Activated T-cell treated with anti-CD3 and anti-CD28 coated beads, Interleukin-2, amount 50 U/mL, for 48 hours (primary cell): ENCODE measurements at regions not wholly inside any gene's neighbourhood (a gene's known extent, or its start where the extent isn't known, plus 50 kb on each side); places are given as distances from the start of the nearest gene placed in this dataset.
"Not testable (repeated sequence)": the region's sequence is repeated elsewhere in the genome, so short reads cannot be mapped to it uniquely, and the experiment has no call there.

Source experiments
- DNase-seq, 2 experiments: peaks; one replicate each; pipeline ENCODE4 v3.0.0-alpha.2; 2020

GRCh38 chr21:27323331-27323730 lies 356.4 kb upstream of the ADAMTS5 start:
- no peak for DNase-seq

GRCh38 chr21:27321791-27322190 lies 354.9 kb upstream of the ADAMTS5 start:
- no peak for DNase-seq

GRCh38 chr21:27320868-27321267 lies 354.0 kb upstream of the ADAMTS5 start:
- no peak for DNase-seq

- DNase-seq: not testable (repeated sequence)
Measured at GRCh38 chr21:27317601-27318000, 350.7 kb upstream of the ADAMTS5 start.

GRCh38 chr21:27315373-27315772 lies 348.5 kb upstream of the ADAMTS5 start:
- no peak for DNase-seq

- no peak for DNase-seq
Measured at GRCh38 chr21:27314131-27314530, 347.2 kb upstream of the ADAMTS5 start.

GRCh38 chr21:27306791-27307775 lies 340.2 kb upstream of the ADAMTS5 start:
- no peak for DNase-seq

GRCh38 chr21:27306206-27306605 lies 339.3 kb upstream of the ADAMTS5 start:
- DNase-seq: no peak

GRCh38 chr21:27301220-27301619 lies 334.3 kb upstream of the ADAMTS5 start:
- no peak for DNase-seq

GRCh38 chr21:27300770-27301169 lies 333.9 kb upstream of the ADAMTS5 start:
- no peak for DNase-seq

- no peak for DNase-seq
Measured at GRCh38 chr21:27298465-27298864, 331.6 kb upstream of the ADAMTS5 start.

- DNase-seq: no peak
Measured at GRCh38 chr21:27293239-27293638, 326.4 kb upstream of the ADAMTS5 start.

GRCh38 chr21:27292783-27293182 lies 325.9 kb upstream of the ADAMTS5 start:
- DNase-seq: no peak

GRCh38 chr21:27292229-27292628 lies 325.3 kb upstream of the ADAMTS5 start:
- DNase-seq: no peak

GRCh38 chr21:27291006-27291405 lies 324.1 kb upstream of the ADAMTS5 start:
- no peak for DNase-seq

GRCh38 chr21:27290028-27290427 lies 323.1 kb upstream of the ADAMTS5 start:
- no peak for DNase-seq

- DNase-seq: no peak
Measured at GRCh38 chr21:27286760-27287159, 319.9 kb upstream of the ADAMTS5 start.

- no peak for DNase-seq
Measured at GRCh38 chr21:27277110-27277509, 310.2 kb upstream of the ADAMTS5 start.

- DNase-seq: no peak
Measured at GRCh38 chr21:27275294-27275927, 308.5 kb upstream of the ADAMTS5 start.

- DNase-seq: no peak
Measured at GRCh38 chr21:27269644-27270043, 302.8 kb upstream of the ADAMTS5 start.

GRCh38 chr21:27268290-27268689 lies 301.4 kb upstream of the ADAMTS5 start:
- DNase-seq: no peak

- no peak for DNase-seq
Measured at GRCh38 chr21:27265949-27266348, 299.1 kb upstream of the ADAMTS5 start.

- no peak for DNase-seq
Measured at GRCh38 chr21:27265492-27265891, 298.6 kb upstream of the ADAMTS5 start.

- no peak for DNase-seq
Measured at GRCh38 chr21:27261676-27262075, 294.8 kb upstream of the ADAMTS5 start.
